Fibroblast of lung (primary cell): ENCODE measurements at regions not wholly inside any gene's neighbourhood (a gene's known extent, or its start where the extent isn't known, plus 50 kb on each side); places are given as distances from the start of the nearest gene placed in this dataset.

Experiments
- CTCF ChIP-seq, 2 donors: IDR thresholded peaks in 1 of 2; conservative IDR thresholded peaks in 1 of 2; 1 replicate in 1 of 2; 2 replicates in 1 of 2; pipeline ENCODE4 v1.5.1; 2011 to 2012; ENCODE audit warnings: low read length in 2 of 2, control low read depth in 1 of 2, inconsistent platforms in 1 of 2, low read depth in 1 of 2, mild to moderate bottlenecking in 1 of 2
- EZH2 ChIP-seq: IDR thresholded peaks from 2 replicates; pipeline ENCODE4 v1.5.1; 2012; ENCODE audit warnings: low read length, control low read depth, mild to moderate bottlenecking; ENCODE audit errors: missing control alignments

- no peak for TF ChIP-seq CTCF (conservative IDR thresholded peaks at IDR 0.05 in 1 of 2, IDR thresholded peaks at IDR 0.05 in 1 of 2; ENCODE audit: low read depth in 1 of 2, low read length in 2 of 2)
- TF ChIP-seq EZH2, result no peak
Measured at GRCh38 chr2:35204881-35205280, 1150.7 kb upstream of the CRIM1 start.
